Fibroblast of the aortic adventitia (primary cell): ENCODE measurements at regions not wholly inside any gene's neighbourhood (a gene's known extent, or its start where the extent isn't known, plus 50 kb on each side); places are given as distances from the start of the nearest gene placed in this dataset.
A peak's percentile ranks its signal among the peaks of the same experiment; 100 is the strongest.

Experiments
- DNase-seq: peaks from one replicate; pipeline ENCODE4 v3.0.0-alpha.2; 2010; ENCODE audit warnings: low read depth
- H3K4me3 ChIP-seq: 2 replicates; pipeline ENCODE4 v1.5.1; 2011; ENCODE audit warnings: low read depth, mild to moderate bottlenecking, control low read depth, low read length, moderate library complexity
- TF ChIP-seq, protein P1 (sequence below): IDR thresholded peaks from 2 replicates; pipeline ENCODE4 v1.5.1; 2011; ENCODE audit warnings: mild to moderate bottlenecking, low read length, control low read depth, inconsistent platforms; ENCODE audit not compliant: insufficient read depth

DNA sequence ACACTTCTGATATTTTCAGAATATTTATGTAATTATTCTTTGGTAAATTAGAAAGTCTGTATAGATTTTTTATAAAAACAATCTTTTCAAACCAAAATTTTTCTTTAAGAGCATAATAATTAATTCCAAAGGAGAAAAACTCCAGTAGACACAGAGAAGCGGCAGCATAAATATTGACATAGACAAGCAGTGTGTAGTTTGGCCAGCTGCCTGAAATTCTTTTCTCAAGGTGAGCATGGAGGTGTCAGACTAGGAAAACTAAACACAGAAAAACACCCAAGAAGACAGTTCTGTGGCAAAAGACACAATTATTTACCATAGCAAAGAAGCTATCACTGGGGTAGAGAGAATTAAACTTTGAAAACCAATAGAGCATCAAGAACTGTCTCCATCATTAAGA is 82.4 kb downstream of the KLF6 start:
- no peak for DNase-seq
- TF ChIP-seq, protein P1, sequence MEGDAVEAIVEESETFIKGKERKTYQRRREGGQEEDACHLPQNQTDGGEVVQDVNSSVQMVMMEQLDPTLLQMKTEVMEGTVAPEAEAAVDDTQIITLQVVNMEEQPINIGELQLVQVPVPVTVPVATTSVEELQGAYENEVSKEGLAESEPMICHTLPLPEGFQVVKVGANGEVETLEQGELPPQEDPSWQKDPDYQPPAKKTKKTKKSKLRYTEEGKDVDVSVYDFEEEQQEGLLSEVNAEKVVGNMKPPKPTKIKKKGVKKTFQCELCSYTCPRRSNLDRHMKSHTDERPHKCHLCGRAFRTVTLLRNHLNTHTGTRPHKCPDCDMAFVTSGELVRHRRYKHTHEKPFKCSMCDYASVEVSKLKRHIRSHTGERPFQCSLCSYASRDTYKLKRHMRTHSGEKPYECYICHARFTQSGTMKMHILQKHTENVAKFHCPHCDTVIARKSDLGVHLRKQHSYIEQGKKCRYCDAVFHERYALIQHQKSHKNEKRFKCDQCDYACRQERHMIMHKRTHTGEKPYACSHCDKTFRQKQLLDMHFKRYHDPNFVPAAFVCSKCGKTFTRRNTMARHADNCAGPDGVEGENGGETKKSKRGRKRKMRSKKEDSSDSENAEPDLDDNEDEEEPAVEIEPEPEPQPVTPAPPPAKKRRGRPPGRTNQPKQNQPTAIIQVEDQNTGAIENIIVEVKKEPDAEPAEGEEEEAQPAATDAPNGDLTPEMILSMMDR = no peak
- H3K4me3 ChIP-seq = no peak overlapping the region

DNA sequence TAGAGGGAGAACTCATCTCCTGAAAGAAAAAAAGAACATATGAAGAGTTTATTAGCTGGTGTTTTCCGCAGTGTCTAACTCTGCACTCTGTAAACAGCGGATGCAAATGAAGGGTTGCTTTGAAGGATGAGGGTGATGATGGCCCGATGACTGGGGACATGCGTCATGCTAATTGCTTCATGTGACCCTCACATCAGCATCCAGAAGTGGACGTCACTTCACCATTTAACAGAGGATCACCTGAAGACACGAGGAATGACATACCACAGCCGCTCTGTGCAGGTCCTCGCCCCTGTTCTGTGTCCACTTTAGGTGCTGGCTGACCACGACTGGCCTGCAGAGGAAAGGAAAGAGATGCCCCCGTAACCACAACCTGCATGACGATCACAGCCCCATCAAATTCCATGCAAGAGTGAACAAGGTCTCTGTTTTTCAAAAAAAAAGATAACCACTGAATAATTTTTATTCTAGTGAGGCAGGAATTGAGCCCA is 82.9 kb downstream of the KLF6 start:
- TF ChIP-seq, protein P1 = no peak
- H3K4me3 ChIP-seq = no peak overlapping the region
- DNase-seq = no peak

DNA sequence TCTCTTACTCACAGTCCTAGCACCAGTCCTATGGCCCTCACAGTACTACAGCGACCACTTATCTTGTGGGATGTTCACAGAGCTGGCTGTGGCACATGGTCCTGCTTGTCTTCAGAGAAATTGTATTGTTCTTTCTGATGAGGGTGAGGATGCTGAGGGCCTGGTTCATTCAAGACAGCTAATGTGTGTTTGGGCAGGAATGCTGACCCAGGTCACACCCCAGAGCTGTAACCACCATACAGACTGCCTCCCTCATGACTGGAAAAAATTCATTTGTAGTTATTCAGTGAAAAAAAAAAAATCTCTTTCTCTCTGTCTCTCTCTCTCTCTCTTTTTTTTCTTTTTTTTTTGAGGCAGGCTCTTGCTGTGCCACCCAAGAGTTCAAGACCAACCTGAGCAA is 83.5 kb downstream of the KLF6 start:
- peak; percentile 14 for DNase-seq
- H3K4me3 ChIP-seq = no peak overlapping the region
- TF ChIP-seq, protein P1 = no peak

DNA sequence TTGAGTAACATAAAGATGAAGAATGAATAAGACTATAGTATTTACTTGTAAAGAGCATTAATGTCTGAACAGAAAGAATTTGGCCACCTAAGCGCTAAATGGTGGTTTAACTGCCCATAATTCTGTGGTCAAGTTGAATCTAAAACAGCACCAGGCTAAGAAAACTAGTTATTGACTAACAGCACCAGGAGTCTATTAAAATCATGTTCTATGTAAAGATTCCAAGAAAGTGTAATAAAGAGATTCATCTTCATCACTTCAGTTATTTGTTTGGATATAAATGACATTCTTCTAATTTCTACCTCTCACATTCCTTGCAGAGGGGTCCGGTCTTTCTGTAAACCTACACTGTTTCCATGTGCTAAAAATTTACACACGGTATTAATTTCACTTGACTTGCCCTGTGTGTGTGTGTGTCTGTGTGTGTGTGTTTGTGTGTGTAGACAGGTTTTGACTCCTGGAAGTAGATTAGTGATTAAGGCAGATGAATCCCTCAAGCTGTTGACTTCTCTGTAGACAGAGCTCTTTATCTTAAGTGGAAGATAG is 84.4 kb downstream of the KLF6 start:
- no peak overlapping the region for H3K4me3 ChIP-seq
- DNase-seq = no peak
- TF ChIP-seq, protein P1 = no peak

DNA sequence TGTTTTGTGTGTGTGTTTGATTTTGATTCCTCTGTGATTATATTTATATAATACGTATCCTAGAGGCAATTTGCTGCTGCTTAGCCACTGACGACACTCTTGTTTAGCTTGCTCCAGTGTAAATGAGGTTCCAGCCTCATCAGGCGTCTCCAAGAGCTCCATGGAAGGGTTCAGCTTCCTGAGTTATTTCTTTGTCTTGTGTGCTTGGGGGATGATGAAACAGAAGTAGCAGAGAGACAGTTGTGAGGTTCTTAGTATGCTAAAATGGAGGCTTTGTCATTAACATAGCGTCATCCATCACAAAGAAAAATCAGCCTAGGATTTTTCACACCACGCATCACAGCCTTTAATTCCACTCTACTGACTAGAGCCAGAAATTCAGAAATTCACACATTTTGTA is 85.1 kb downstream of the KLF6 start:
- no peak for DNase-seq
- TF ChIP-seq, protein P1 = no peak
- no peak overlapping the region for H3K4me3 ChIP-seq

DNA sequence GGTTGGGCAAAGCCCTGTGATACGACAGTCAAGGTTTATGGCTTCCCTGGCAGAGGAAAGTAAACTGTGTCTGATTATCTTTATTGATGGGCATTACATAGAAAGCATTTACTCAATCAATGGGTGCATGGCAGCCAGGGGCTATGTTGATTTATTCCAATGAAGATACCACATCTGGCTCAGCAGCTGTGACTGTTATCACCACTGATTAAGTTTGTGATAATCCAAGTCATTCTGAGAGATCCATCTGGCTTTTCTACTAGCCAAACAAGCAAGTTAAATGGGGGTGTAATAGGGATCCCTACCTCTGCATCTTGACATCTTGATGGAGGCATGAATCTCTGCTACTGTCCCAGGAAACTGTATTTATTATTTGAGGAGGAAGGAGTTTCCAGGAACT is 86.7 kb downstream of the KLF6 start:
- no peak for DNase-seq
- H3K4me3 ChIP-seq = no peak overlapping the region
- TF ChIP-seq, protein P1 = no peak

DNA sequence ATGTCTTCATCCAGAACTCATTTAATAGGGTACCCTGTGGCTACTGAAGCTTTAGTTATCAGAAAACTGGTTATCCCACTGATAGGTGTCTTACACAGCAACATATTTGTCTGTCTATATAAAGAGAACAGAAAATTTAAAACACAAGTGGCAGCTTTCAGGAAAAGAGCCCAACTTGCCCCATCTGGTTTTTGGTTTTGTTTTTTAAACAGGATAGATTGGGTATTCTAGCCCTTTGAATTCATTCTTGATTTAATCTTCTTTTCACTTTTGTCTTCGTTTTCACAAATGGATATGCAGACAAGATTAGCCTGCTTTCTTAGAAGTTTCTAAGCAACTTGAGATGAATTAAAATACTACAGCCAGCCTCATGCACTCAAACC is 91.3 kb downstream of the KLF6 start:
- DNase-seq = no peak
- TF ChIP-seq, protein P1 = no peak
- H3K4me3 ChIP-seq = no peak overlapping the region
